ENCODE measurements at regions not wholly inside any gene's neighbourhood (a gene's known extent, or its start where the extent isn't known, plus 50 kb on each side); places are given as distances from the start of the nearest gene placed in this dataset.
"Not testable (repeated sequence)": the region's sequence is repeated elsewhere in the genome, so short reads cannot be mapped to it uniquely, and the experiment has no call there.

GRCh38 chr2:81395746-81396145 is 1091.2 kb upstream of the LRRTM1 start:
- Histone ChIP-seq H3K27ac (ENCODE audit: insufficient read depth, low read length) (no peak overlapping the region), H4K20me1 (ENCODE audit: control insufficient read depth, extremely low read depth, insufficient read depth, low read length) (no peaks in the 10 kb centered on the region), H3K9ac (ENCODE audit: insufficient read depth, low read length) (no peak overlapping the region), H2AFZ (ENCODE audit: low read length) (no peak overlapping the region), H3K4me3 (replicated peaks in 1 of 4; ENCODE audit: control extremely low read depth in 1 of 4, insufficient read depth in 1 of 4, low read depth in 3 of 4, low read length in 4 of 4) (no peak overlapping the region), H3K4me1 (ENCODE audit: control insufficient read depth, extremely low read depth, insufficient read depth, low read length) (no peaks in the 10 kb centered on the region), H3K9me3 (ENCODE audit: control insufficient read depth, insufficient read depth, low read depth, low read length) (no peaks in the 10 kb centered on the region), H3K79me2 (ENCODE audit: control insufficient read depth, insufficient read depth, low read length) (no peaks in the 10 kb centered on the region), H3K27me3 (ENCODE audit: control insufficient read depth, insufficient read depth, low read length) (no peaks in the 10 kb centered on the region), H3K4me2 (ENCODE audit: extremely low read depth, insufficient read depth, low read length) (no peak overlapping the region), H3K36me3 (ENCODE audit: control insufficient read depth, insufficient read depth, low read length) (no peaks in the 10 kb centered on the region)
- TF ChIP-seq EZH2 (IDR thresholded peaks at IDR 0.05; ENCODE audit: low read length, missing control alignments): no peak
- TF ChIP-seq, protein P1, sequence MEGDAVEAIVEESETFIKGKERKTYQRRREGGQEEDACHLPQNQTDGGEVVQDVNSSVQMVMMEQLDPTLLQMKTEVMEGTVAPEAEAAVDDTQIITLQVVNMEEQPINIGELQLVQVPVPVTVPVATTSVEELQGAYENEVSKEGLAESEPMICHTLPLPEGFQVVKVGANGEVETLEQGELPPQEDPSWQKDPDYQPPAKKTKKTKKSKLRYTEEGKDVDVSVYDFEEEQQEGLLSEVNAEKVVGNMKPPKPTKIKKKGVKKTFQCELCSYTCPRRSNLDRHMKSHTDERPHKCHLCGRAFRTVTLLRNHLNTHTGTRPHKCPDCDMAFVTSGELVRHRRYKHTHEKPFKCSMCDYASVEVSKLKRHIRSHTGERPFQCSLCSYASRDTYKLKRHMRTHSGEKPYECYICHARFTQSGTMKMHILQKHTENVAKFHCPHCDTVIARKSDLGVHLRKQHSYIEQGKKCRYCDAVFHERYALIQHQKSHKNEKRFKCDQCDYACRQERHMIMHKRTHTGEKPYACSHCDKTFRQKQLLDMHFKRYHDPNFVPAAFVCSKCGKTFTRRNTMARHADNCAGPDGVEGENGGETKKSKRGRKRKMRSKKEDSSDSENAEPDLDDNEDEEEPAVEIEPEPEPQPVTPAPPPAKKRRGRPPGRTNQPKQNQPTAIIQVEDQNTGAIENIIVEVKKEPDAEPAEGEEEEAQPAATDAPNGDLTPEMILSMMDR (conservative IDR thresholded peaks at IDR 0.05 in 1 of 2, IDR thresholded peaks at IDR 0.05 in 1 of 2; ENCODE audit: low read depth in 1 of 2, low read length in 2 of 2): no peak
- DNase-seq (ENCODE audit: low read depth in 2 of 2): no peak

- no peak overlapping the region for H3K9ac ChIP-seq (ENCODE audit: insufficient read depth, low read length)
- no peak overlapping the region for H2AFZ ChIP-seq (ENCODE audit: low read length)
- no peaks in the 10 kb centered on the region for H3K36me3 ChIP-seq (ENCODE audit: control insufficient read depth, insufficient read depth, low read length)
- H3K4me3 ChIP-seq (replicated peaks in 1 of 4; ENCODE audit: control extremely low read depth in 1 of 4, insufficient read depth in 1 of 4, low read depth in 3 of 4, low read length in 4 of 4): no peak overlapping the region
- H3K4me2 ChIP-seq (ENCODE audit: extremely low read depth, insufficient read depth, low read length): no peak overlapping the region
- no peak overlapping the region for H3K27ac ChIP-seq (ENCODE audit: insufficient read depth, low read length)
- no peak for DNase-seq (ENCODE audit: low read depth in 2 of 2)
- no peaks in the 10 kb centered on the region for H3K27me3 ChIP-seq (ENCODE audit: control insufficient read depth, insufficient read depth, low read length)
- H4K20me1 ChIP-seq (ENCODE audit: control insufficient read depth, extremely low read depth, insufficient read depth, low read length): no peaks in the 10 kb centered on the region
- H3K4me1 ChIP-seq (ENCODE audit: control insufficient read depth, extremely low read depth, insufficient read depth, low read length): no peaks in the 10 kb centered on the region
- H3K9me3 ChIP-seq (ENCODE audit: control insufficient read depth, insufficient read depth, low read depth, low read length): no peaks in the 10 kb centered on the region
- no peaks in the 10 kb centered on the region for H3K79me2 ChIP-seq (ENCODE audit: control insufficient read depth, insufficient read depth, low read length)
- no peak for TF ChIP-seq EZH2 (IDR thresholded peaks at IDR 0.05; ENCODE audit: low read length, missing control alignments)
- TF ChIP-seq, protein P1 (conservative IDR thresholded peaks at IDR 0.05 in 1 of 2, IDR thresholded peaks at IDR 0.05 in 1 of 2; ENCODE audit: low read depth in 1 of 2, low read length in 2 of 2): peak in 1 of 2 donors; percentile 4
Measured at GRCh38 chr2:81389203-81389602, 1084.7 kb upstream of the LRRTM1 start.

DNA sequence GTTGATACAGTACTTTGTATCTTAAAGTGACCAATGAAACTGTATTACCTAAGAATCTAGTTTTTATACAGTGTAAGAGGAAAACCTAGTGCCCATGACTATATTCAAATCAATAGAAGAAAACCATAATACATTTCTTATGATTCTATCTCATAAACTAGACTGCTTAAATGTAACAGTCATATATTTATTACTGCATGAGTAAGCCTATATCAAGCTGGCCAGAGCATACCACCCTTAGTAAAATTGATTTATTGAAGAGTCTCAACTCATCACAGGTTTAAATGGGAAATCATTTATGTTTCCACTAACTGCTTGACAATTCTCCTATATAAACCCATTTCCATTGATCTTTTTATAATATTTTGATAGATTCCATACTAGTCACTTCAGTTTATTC is 1059.2 kb upstream of the LRRTM1 start:
- no peak overlapping the region for H2AFZ ChIP-seq (ENCODE audit: low read length)
- no peak for TF ChIP-seq EZH2 (IDR thresholded peaks at IDR 0.05; ENCODE audit: low read length, missing control alignments)
- TF ChIP-seq, protein P1 (conservative IDR thresholded peaks at IDR 0.05 in 1 of 2, IDR thresholded peaks at IDR 0.05 in 1 of 2; ENCODE audit: low read depth in 1 of 2, low read length in 2 of 2): no peak
- H3K36me3 ChIP-seq (ENCODE audit: control insufficient read depth, insufficient read depth, low read length): no peaks in the 10 kb centered on the region
- no peaks in the 10 kb centered on the region for H3K9me3 ChIP-seq (ENCODE audit: control insufficient read depth, insufficient read depth, low read depth, low read length)
- H4K20me1 ChIP-seq (ENCODE audit: control insufficient read depth, extremely low read depth, insufficient read depth, low read length): no peaks in the 10 kb centered on the region
- H3K27me3 ChIP-seq (ENCODE audit: control insufficient read depth, insufficient read depth, low read length): no peaks in the 10 kb centered on the region
- no peaks in the 10 kb centered on the region for H3K4me1 ChIP-seq (ENCODE audit: control insufficient read depth, extremely low read depth, insufficient read depth, low read length)
- no peak overlapping the region for H3K4me3 ChIP-seq (replicated peaks in 1 of 4; ENCODE audit: control extremely low read depth in 1 of 4, insufficient read depth in 1 of 4, low read depth in 3 of 4, low read length in 4 of 4)
- H3K27ac ChIP-seq (ENCODE audit: insufficient read depth, low read length): no peak overlapping the region
- no peak overlapping the region for H3K4me2 ChIP-seq (ENCODE audit: extremely low read depth, insufficient read depth, low read length)
- no peak overlapping the region for H3K9ac ChIP-seq (ENCODE audit: insufficient read depth, low read length)
- no peak for DNase-seq (ENCODE audit: low read depth in 2 of 2)
- no peaks in the 10 kb centered on the region for H3K79me2 ChIP-seq (ENCODE audit: control insufficient read depth, insufficient read depth, low read length)

DNA sequence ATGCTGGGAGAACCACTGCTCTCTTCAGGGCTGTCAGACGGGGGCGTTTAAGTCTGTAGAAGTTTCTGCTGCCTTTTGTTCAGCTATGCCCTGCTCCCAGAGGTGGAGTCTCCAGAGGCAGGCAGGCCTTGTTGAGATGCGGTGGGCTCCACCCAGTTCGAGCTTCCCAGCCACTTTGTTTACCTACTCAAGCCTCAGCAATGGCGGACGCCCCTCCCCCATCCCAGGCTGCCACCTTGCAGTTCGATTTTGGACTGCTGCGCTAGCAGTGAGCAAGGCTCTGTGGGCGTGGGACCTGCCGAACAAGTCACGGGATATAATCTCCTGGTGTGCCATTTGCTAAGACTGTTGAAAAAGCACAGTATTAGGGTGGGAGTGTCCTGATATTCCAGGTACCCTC is 1057.9 kb upstream of the LRRTM1 start:
- H4K20me1 ChIP-seq (ENCODE audit: control insufficient read depth, extremely low read depth, insufficient read depth, low read length); H3K27ac ChIP-seq (ENCODE audit: insufficient read depth, low read length); DNase-seq (ENCODE audit: low read depth in 2 of 2); H3K9me3 ChIP-seq (ENCODE audit: control insufficient read depth, insufficient read depth, low read depth, low read length); H3K9ac ChIP-seq (ENCODE audit: insufficient read depth, low read length); H3K27me3 ChIP-seq (ENCODE audit: control insufficient read depth, insufficient read depth, low read length); H3K36me3 ChIP-seq (ENCODE audit: control insufficient read depth, insufficient read depth, low read length); H3K79me2 ChIP-seq (ENCODE audit: control insufficient read depth, insufficient read depth, low read length); H3K4me3 ChIP-seq (replicated peaks in 1 of 4; ENCODE audit: control extremely low read depth in 1 of 4, insufficient read depth in 1 of 4, low read depth in 3 of 4, low read length in 4 of 4); H3K4me1 ChIP-seq (ENCODE audit: control insufficient read depth, extremely low read depth, insufficient read depth, low read length); H3K4me2 ChIP-seq (ENCODE audit: extremely low read depth, insufficient read depth, low read length); H2AFZ ChIP-seq (ENCODE audit: low read length): not testable (repeated sequence)

Data from fibroblast of lung (primary cell).